ENCODE measurements at regions not wholly inside any gene's neighbourhood (a gene's known extent, or its start where the extent isn't known, plus 50 kb on each side); places are given as distances from the start of the nearest gene placed in this dataset.

- DNase-seq: no peak
- Mint-ChIP-seq H3K4me1 (no peaks in the 10 kb centered on the region), H3K27me3 (ENCODE audit: low read depth in 2 of 2) (peaks cover 9 to 26% of the 10 kb centered on the region in 2 donors), H3K36me3 (no peaks in the 10 kb centered on the region), H3K9me3 (no peaks in the 10 kb centered on the region), H3K27ac (no peak overlapping the region), H3K4me3 (no peak overlapping the region)
- Histone ChIP-seq H3K4me3 (ENCODE audit: low read length) (no peak overlapping the region), H3K36me3 (ENCODE audit: control insufficient read depth, insufficient read depth, low read length) (no peaks in the 10 kb centered on the region), H3K4me1 (ENCODE audit: control insufficient read depth, insufficient read depth, low read length) (no peaks in the 10 kb centered on the region), H3K9me3 (ENCODE audit: control insufficient read depth, insufficient read depth, low read length) (no peaks in the 10 kb centered on the region), H3K27me3 (ENCODE audit: control insufficient read depth, insufficient read depth, low read length) (no peaks in the 10 kb centered on the region), H3K27ac (ENCODE audit: low read length) (no peak overlapping the region)
- 78% methylated on average over 7 of the region's 8 CpGs for WGBS (ENCODE audit: insufficient coverage)
- TF ChIP-seq, protein P1, sequence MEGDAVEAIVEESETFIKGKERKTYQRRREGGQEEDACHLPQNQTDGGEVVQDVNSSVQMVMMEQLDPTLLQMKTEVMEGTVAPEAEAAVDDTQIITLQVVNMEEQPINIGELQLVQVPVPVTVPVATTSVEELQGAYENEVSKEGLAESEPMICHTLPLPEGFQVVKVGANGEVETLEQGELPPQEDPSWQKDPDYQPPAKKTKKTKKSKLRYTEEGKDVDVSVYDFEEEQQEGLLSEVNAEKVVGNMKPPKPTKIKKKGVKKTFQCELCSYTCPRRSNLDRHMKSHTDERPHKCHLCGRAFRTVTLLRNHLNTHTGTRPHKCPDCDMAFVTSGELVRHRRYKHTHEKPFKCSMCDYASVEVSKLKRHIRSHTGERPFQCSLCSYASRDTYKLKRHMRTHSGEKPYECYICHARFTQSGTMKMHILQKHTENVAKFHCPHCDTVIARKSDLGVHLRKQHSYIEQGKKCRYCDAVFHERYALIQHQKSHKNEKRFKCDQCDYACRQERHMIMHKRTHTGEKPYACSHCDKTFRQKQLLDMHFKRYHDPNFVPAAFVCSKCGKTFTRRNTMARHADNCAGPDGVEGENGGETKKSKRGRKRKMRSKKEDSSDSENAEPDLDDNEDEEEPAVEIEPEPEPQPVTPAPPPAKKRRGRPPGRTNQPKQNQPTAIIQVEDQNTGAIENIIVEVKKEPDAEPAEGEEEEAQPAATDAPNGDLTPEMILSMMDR (IDR thresholded peaks at IDR 0.05): no peak
- ATAC-seq: no peak
- intact Hi-C loops (cut with micrococcal nuclease): no loop called here
Measured at GRCh38 chr13:24056616-24057137, 103.8 kb upstream of the SPATA13 start.

DNA sequence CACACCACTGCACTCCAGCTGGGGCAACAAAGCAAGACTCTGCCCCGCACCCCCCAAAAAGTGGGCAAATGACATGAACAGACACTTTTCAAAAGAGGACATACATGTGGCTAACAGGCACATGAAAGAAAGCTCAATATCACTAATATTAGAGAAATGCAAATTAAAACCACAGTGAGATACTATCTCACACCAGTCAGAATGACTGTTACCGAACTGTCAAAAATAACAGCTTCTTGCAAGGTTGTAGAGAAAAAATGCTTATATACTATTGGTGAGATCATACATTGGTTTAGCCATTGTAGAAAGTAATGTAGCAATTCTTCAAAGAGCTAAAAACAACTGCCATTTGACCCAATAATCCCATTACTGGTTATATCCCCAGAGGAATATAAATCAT, 99.5 kb upstream of the SPATA13 start:
- H3K27ac ChIP-seq (ENCODE audit: low read length): no peak overlapping the region
- Mint-ChIP-seq H3K36me3 (no peaks in the 10 kb centered on the region), H3K27me3 (ENCODE audit: low read depth in 2 of 2) (peaks cover 3 to 8% of the 10 kb centered on the region in 2 donors), H3K4me3 (no peak overlapping the region), H3K4me1 (peaks cover 0 to 4% of the 10 kb centered on the region in 2 donors), H3K9me3 (no peaks in the 10 kb centered on the region), H3K27ac (no peak overlapping the region)
- no peaks in the 10 kb centered on the region for H3K9me3 ChIP-seq (ENCODE audit: control insufficient read depth, insufficient read depth, low read length)
- no peaks in the 10 kb centered on the region for H3K36me3 ChIP-seq (ENCODE audit: control insufficient read depth, insufficient read depth, low read length)
- no peaks in the 10 kb centered on the region for H3K27me3 ChIP-seq (ENCODE audit: control insufficient read depth, insufficient read depth, low read length)
- no peak overlapping the region for H3K4me3 ChIP-seq (ENCODE audit: low read length)
- 75% methylated on average over 1 of the region's 2 CpGs for WGBS (ENCODE audit: insufficient coverage)
- DNase-seq: no peak
- no peaks in the 10 kb centered on the region for H3K4me1 ChIP-seq (ENCODE audit: control insufficient read depth, insufficient read depth, low read length)
- TF ChIP-seq, protein P1 (IDR thresholded peaks at IDR 0.05): no peak
- ATAC-seq: no peak
- intact Hi-C loops (cut with micrococcal nuclease): no loop called here

DNA sequence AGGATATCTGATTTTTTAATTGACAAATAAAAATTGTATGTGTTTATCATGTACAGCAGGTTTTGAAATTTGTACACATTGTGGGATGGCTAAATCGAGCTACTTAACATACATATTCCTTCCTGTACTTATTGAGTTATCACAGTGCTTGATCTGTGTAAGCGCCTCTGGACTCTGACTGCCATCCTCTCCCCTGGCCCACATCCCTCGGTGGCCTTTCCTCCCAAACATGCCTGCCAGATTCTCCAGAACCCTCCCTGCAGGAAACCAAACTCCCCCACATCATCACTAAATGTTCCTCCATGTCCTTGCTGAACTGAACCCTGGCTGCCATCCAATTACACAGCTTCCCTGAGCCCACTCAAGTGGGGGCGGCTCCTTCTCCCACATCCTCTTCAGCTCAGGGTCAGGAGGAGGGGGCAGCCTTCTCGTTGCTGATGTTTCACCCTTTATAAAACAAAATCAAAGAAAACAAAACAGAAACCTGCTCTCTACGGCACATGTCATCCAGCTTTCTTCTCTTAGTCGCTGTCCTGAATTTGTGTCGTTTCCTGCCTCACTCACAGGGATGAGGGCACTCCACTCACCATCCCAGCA, 97.1 kb upstream of the SPATA13 start:
- H3K4me3 Mint-ChIP-seq: no peak overlapping the region
- Histone ChIP-seq H3K4me3 (ENCODE audit: low read length) (no peak overlapping the region), H3K27ac (ENCODE audit: low read length) (no peak overlapping the region), H3K9me3 (ENCODE audit: control insufficient read depth, insufficient read depth, low read length) (no peaks in the 10 kb centered on the region), H3K36me3 (ENCODE audit: control insufficient read depth, insufficient read depth, low read length) (no peaks in the 10 kb centered on the region), H3K4me1 (ENCODE audit: control insufficient read depth, insufficient read depth, low read length) (no peaks in the 10 kb centered on the region), H3K27me3 (ENCODE audit: control insufficient read depth, insufficient read depth, low read length) (no peaks in the 10 kb centered on the region)
- H3K4me1 Mint-ChIP-seq: peaks cover 0 to 4% of the 10 kb centered on the region in 2 donors
- intact Hi-C loops (cut with micrococcal nuclease): no loop called here
- DNase-seq (peak in 1 of 2 donors; percentile 10), ATAC-seq (no peak)
- WGBS (ENCODE audit: insufficient coverage): 28% methylated on average over 8 of the region's 8 CpGs
- TF ChIP-seq, protein P1 (IDR thresholded peaks at IDR 0.05): no peak
- no peaks in the 10 kb centered on the region for H3K36me3 Mint-ChIP-seq
- H3K27me3 Mint-ChIP-seq (ENCODE audit: low read depth in 2 of 2): peaks cover under 1 to 3% of the 10 kb centered on the region in 2 donors
- no peaks in the 10 kb centered on the region for H3K9me3 Mint-ChIP-seq
- H3K27ac Mint-ChIP-seq: peak overlapping the region in 1 of 2 donors; percentile 5

GRCh38 chr13:24064371-24064770, 96.1 kb upstream of the SPATA13 start:
- TF ChIP-seq, protein P1 (IDR thresholded peaks at IDR 0.05): no peak
- H3K27ac ChIP-seq (ENCODE audit: low read length): no peak overlapping the region
- 96% methylated on average over 3 of the region's 3 CpGs for WGBS (ENCODE audit: insufficient coverage)
- H3K4me3 ChIP-seq (ENCODE audit: low read length): no peak overlapping the region
- Mint-ChIP-seq H3K4me1 (peaks cover 0 to 4% of the 10 kb centered on the region in 2 donors), H3K27ac (no peak overlapping the region), H3K9me3 (no peaks in the 10 kb centered on the region), H3K4me3 (no peak overlapping the region), H3K36me3 (no peaks in the 10 kb centered on the region), H3K27me3 (ENCODE audit: low read depth in 2 of 2) (peaks cover 0 to 3% of the 10 kb centered on the region in 2 donors)
- H3K9me3 ChIP-seq (ENCODE audit: control insufficient read depth, insufficient read depth, low read length): no peaks in the 10 kb centered on the region
- H3K4me1 ChIP-seq (ENCODE audit: control insufficient read depth, insufficient read depth, low read length): no peaks in the 10 kb centered on the region
- intact Hi-C loops (cut with micrococcal nuclease): no loop called here
- H3K36me3 ChIP-seq (ENCODE audit: control insufficient read depth, insufficient read depth, low read length): no peaks in the 10 kb centered on the region
- ATAC-seq: no peak
- no peaks in the 10 kb centered on the region for H3K27me3 ChIP-seq (ENCODE audit: control insufficient read depth, insufficient read depth, low read length)
- DNase-seq: no peak
